A673 (cell line): ENCODE measurements at regions not wholly inside any gene's neighbourhood (a gene's known extent, or its start where the extent isn't known, plus 50 kb on each side); places are given as distances from the start of the nearest gene placed in this dataset.
"Not testable (repeated sequence)": the region's sequence is repeated elsewhere in the genome, so short reads cannot be mapped to it uniquely, and the experiment has no call there.

Experiments used
- BruUV-seq: library from RNA; stranded (reverse); fragments of 400-500 nt; replicated peaks from 2 replicates; lab custom pipeline; 2021; lab: Mats Ljungman, UMichigan
- CTCF ChIA-PET: fragments of 300-600 bp; sonication (Branson Sonifier 250); formaldehyde crosslinking; loops from one replicate; lab custom pipeline; 2022; ENCODE audit warnings: antibody characterized with exemption; lab: Charles Lee
- POLR2A ChIA-PET: fragments of 300-600 bp; sonication (Branson Sonifier 250); formaldehyde crosslinking; loops from one replicate; lab custom pipeline; 2022; ENCODE audit warnings: antibody characterized with exemption; ENCODE audit not compliant: low non-redundant PET; lab: Charles Lee
- DNase-seq: peaks from one replicate; pipeline ENCODE4 v3.0.0-alpha.2; 2015; ENCODE audit warnings: low spot score
- H3K27ac ChIP-seq: fragments of 200-600 bp; sonication (generic); 2 replicates; pipeline ENCODE4 v1.5.1; 2016; ENCODE audit warnings: mixed run types, low read depth, mild to moderate bottlenecking, mixed read lengths, antibody characterized with exemption, low read length; ENCODE audit not compliant: poor library complexity, severe bottlenecking
- H3K27me3 ChIP-seq: fragments of 200-600 bp; sonication (generic); replicated peaks from 2 replicates; pipeline ENCODE4 v1.6.1; 2017; ENCODE audit warnings: mixed run types, low read depth, mild to moderate bottlenecking, mixed read lengths, antibody characterized with exemption, low read length; ENCODE audit not compliant: insufficient read depth, poor library complexity
- H3K36me3 ChIP-seq: fragments of 200-600 bp; sonication (generic); 2 replicates; pipeline ENCODE4 v1.6.1; 2016; ENCODE audit warnings: mixed run types, mild to moderate bottlenecking, mixed read lengths, antibody characterized with exemption, low read length; ENCODE audit not compliant: insufficient read depth, poor library complexity, severe bottlenecking
- H3K4me1 ChIP-seq: fragments of 200-600 bp; sonication (generic); 2 replicates; pipeline ENCODE4 v1.6.1; 2017; ENCODE audit warnings: mixed run types, mild to moderate bottlenecking, mixed read lengths, antibody characterized with exemption, low read length; ENCODE audit not compliant: insufficient read depth, poor library complexity, severe bottlenecking
- H3K4me3 ChIP-seq: fragments of 200-600 bp; sonication (generic); 2 replicates; pipeline ENCODE4 v1.5.1; 2016; ENCODE audit warnings: low read depth, mixed run types, mild to moderate bottlenecking, mixed read lengths, low read length; ENCODE audit not compliant: poor library complexity, severe bottlenecking
- H3K9me3 ChIP-seq: fragments of 200-600 bp; sonication (generic); 2 replicates; pipeline ENCODE4 v1.6.1; 2016; ENCODE audit warnings: mixed run types, low read depth, mild to moderate bottlenecking, mixed read lengths, antibody characterized with exemption, low read length; ENCODE audit not compliant: poor library complexity, severe bottlenecking
- CTCF ChIP-seq: fragments of 300-800, 200-600 bp; sonication (generic); conservative IDR thresholded peaks from 2 replicates; pipeline ENCODE4 v1.5.1; 2017; ENCODE audit warnings: low read depth, mild to moderate bottlenecking, antibody characterized with exemption, low read length, moderate library complexity, mixed read lengths
- EZH2 ChIP-seq: fragments of 200-600 bp; sonication (generic); IDR thresholded peaks from 2 replicates; pipeline ENCODE4 v1.6.1; 2017; ENCODE audit warnings: borderline replicate concordance, low read depth, mild to moderate bottlenecking, mixed read lengths, antibody characterized with exemption, low read length; ENCODE audit not compliant: poor library complexity, severe bottlenecking
- intact Hi-C: fragments of 100-400 bp; cut with micrococcal nuclease; formaldehyde crosslinking; loops from one replicate; pipeline ENCODE4 v1.10.0; 2022; ENCODE audit not compliant: unreplicated experiment

- no peaks in the 10 kb centered on the region for H3K27me3 ChIP-seq
- no peak for DNase-seq
- no peaks in the 10 kb centered on the region for H3K9me3 ChIP-seq
- ChIA-PET CTCF (no interaction called here), POLR2A (no interaction called here)
- peaks cover 28% of the 10 kb centered on the region for H3K4me1 ChIP-seq
- no TSS peak for BruUV-seq
- TF ChIP-seq EZH2 (no peak), CTCF (no peak)
- H3K36me3 ChIP-seq: no peaks in the 10 kb centered on the region
- intact Hi-C loops: loop anchor here (5.0 kb wide), 2 partner anchors 144 to 449 kb away; no protein-coding TSS in a partner anchor
- no peak overlapping the region for H3K27ac ChIP-seq
- no peak overlapping the region for H3K4me3 ChIP-seq
These were observed 158.2 kb upstream of the TRIB2 start for GRCh38 chr2:12558519-12558918.

GRCh38 chr2:12560618-12561017, 156.1 kb upstream of the TRIB2 start:
- Histone ChIP-seq H3K9me3 (no peaks in the 10 kb centered on the region), H3K4me1 (peaks cover 8% of the 10 kb centered on the region), H3K27me3 (no peaks in the 10 kb centered on the region), H3K36me3 (no peaks in the 10 kb centered on the region), H3K4me3 (no peak overlapping the region), H3K27ac (no peak overlapping the region)
- TF ChIP-seq EZH2 (no peak), CTCF (no peak)
- POLR2A ChIA-PET: no interaction called here
- CTCF ChIA-PET: no interaction called here
- intact Hi-C loops: no loop called here
- no peak for DNase-seq
- BruUV-seq: no TSS peak

GRCh38 chr2:12567411-12567810, 149.3 kb upstream of the TRIB2 start:
- Histone ChIP-seq H3K27me3 (no peaks in the 10 kb centered on the region), H3K4me1 (no peaks in the 10 kb centered on the region), H3K9me3 (no peaks in the 10 kb centered on the region), H3K27ac (no peak overlapping the region), H3K4me3 (no peak overlapping the region), H3K36me3 (no peaks in the 10 kb centered on the region)
- DNase-seq: no peak
- ChIA-PET CTCF (no interaction called here), POLR2A (no interaction called here)
- BruUV-seq: no TSS peak
- TF ChIP-seq EZH2: no peak
- no peak for TF ChIP-seq CTCF
- intact Hi-C loops: no loop called here

- intact Hi-C loops, H3K36me3 ChIP-seq, BruUV-seq, H3K9me3 ChIP-seq, DNase-seq, H3K27ac ChIP-seq, H3K27me3 ChIP-seq, H3K4me1 ChIP-seq, H3K4me3 ChIP-seq, POLR2A ChIA-PET, CTCF ChIA-PET: not testable (repeated sequence)
These were observed 147.2 kb upstream of the TRIB2 start for GRCh38 chr2:12569510-12569909.

- intact Hi-C loops, H3K4me3 ChIP-seq, H3K9me3 ChIP-seq, H3K36me3 ChIP-seq, DNase-seq, BruUV-seq, H3K27me3 ChIP-seq, CTCF ChIA-PET, POLR2A ChIA-PET, H3K27ac ChIP-seq, H3K4me1 ChIP-seq: not testable (repeated sequence)
These were observed 146.8 kb upstream of the TRIB2 start for GRCh38 chr2:12569929-12570328.
